NOMO-1 treated with dmso at 0.1 percent for 144 hours (cell line): ENCODE measurements at regions not wholly inside any gene's neighbourhood (a gene's known extent, or its start where the extent isn't known, plus 50 kb on each side); places are given as distances from the start of the nearest gene placed in this dataset.
"Not testable (repeated sequence)": the region's sequence is repeated elsewhere in the genome, so short reads cannot be mapped to it uniquely, and the experiment has no call there.

ENCODE experiments used
- DNase-seq: peaks from one replicate; lab custom pipeline; 2025; ENCODE audit not compliant: unreplicated experiment; lab: John Stamatoyannopoulos, UW

GRCh38 chr20:8986631-8987030 is 82.3 kb upstream of the PLCB4 start:
- DNase-seq, result no peak

GRCh38 chr20:8990770-8991169 is 78.1 kb upstream of the PLCB4 start:
- no peak for DNase-seq

GRCh38 chr20:8994045-8994444 is 74.8 kb upstream of the PLCB4 start:
- DNase-seq, result no peak

GRCh38 chr20:8995761-8996160 is 73.1 kb upstream of the PLCB4 start:
- DNase-seq, result no peak

- DNase-seq, result no peak
Observed at GRCh38 chr20:8996817-8997512, 71.9 kb upstream of the PLCB4 start.

GRCh38 chr20:8997701-8998117 is 71.2 kb upstream of the PLCB4 start:
- no peak for DNase-seq

- DNase-seq, result no peak
Observed at GRCh38 chr20:9011121-9011520, 57.8 kb upstream of the PLCB4 start.

GRCh38 chr20:9015232-9015983 is 53.5 kb upstream of the PLCB4 start:
- not testable (repeated sequence) for DNase-seq

- DNase-seq, result no peak
Observed at GRCh38 chr20:9015984-9016324, 52.9 kb upstream of the PLCB4 start.

- no peak for DNase-seq
Observed at GRCh38 chr20:9018346-9018745, 50.5 kb upstream of the PLCB4 start.
